GDM1 (cell line): ENCODE measurements at regions not wholly inside any gene's neighbourhood (a gene's known extent, or its start where the extent isn't known, plus 50 kb on each side); places are given as distances from the start of the nearest gene placed in this dataset.
A peak's percentile ranks its signal among the peaks of the same experiment; 100 is the strongest.
"Not testable (repeated sequence)": the region's sequence is repeated elsewhere in the genome, so short reads cannot be mapped to it uniquely, and the experiment has no call there.

Experiments
- DNase-seq: peaks from one replicate; lab custom pipeline; 2025; lab: John Stamatoyannopoulos, UW

GRCh38 chr12:9449657-9450126 lies 158.0 kb downstream of the KLRB1 start:
- DNase-seq, result not testable (repeated sequence)

GRCh38 chr12:9449181-9449580 lies 158.5 kb downstream of the KLRB1 start:
- DNase-seq, result no peak

- DNase-seq, result not testable (repeated sequence)
These were observed 159.1 kb downstream of the KLRB1 start for GRCh38 chr12:9448648-9449047.

- DNase-seq, result peak; percentile 81
These were observed 159.7 kb downstream of the KLRB1 start for GRCh38 chr12:9447791-9448614.

- DNase-seq, result not testable (repeated sequence)
These were observed 160.6 kb downstream of the KLRB1 start for GRCh38 chr12:9446883-9447761.

- DNase-seq, result not testable (repeated sequence)
These were observed 167.3 kb downstream of the KLRB1 start for GRCh38 chr12:9440428-9440827.

GRCh38 chr12:9435682-9436081 lies 172.0 kb downstream of the KLRB1 start:
- DNase-seq, result not testable (repeated sequence)

- not testable (repeated sequence) for DNase-seq
These were observed 177.3 kb downstream of the KLRB1 start for GRCh38 chr12:9430385-9430784.

GRCh38 chr12:9428856-9429255 lies 178.9 kb downstream of the KLRB1 start:
- DNase-seq, result not testable (repeated sequence)

- not testable (repeated sequence) for DNase-seq
These were observed 182.3 kb downstream of the KLRB1 start for GRCh38 chr12:9425429-9425828.

- not testable (repeated sequence) for DNase-seq
These were observed 183.5 kb downstream of the KLRB1 start for GRCh38 chr12:9424175-9424740.

- not testable (repeated sequence) for DNase-seq
These were observed 185.0 kb downstream of the KLRB1 start for GRCh38 chr12:9422689-9423088.

GRCh38 chr12:9421520-9422086 lies 186.1 kb downstream of the KLRB1 start:
- not testable (repeated sequence) for DNase-seq

- DNase-seq, result not testable (repeated sequence)
These were observed 186.7 kb downstream of the KLRB1 start for GRCh38 chr12:9420817-9421519.

GRCh38 chr12:9418669-9419041 lies 189.1 kb downstream of the KLRB1 start:
- not testable (repeated sequence) for DNase-seq

GRCh38 chr12:9417947-9418668 lies 189.6 kb downstream of the KLRB1 start:
- DNase-seq, result not testable (repeated sequence)

GRCh38 chr12:9417341-9417740 lies 190.4 kb downstream of the KLRB1 start:
- DNase-seq, result not testable (repeated sequence)

- not testable (repeated sequence) for DNase-seq
These were observed 191.4 kb downstream of the KLRB1 start for GRCh38 chr12:9416346-9416745.

- DNase-seq, result not testable (repeated sequence)
These were observed 191.8 kb downstream of the KLRB1 start for GRCh38 chr12:9415898-9416297.

- not testable (repeated sequence) for DNase-seq
These were observed 193.9 kb downstream of the KLRB1 start for GRCh38 chr12:9413862-9414261.
